Activated effector memory CD4-positive, alpha-beta T cell treated with anti-CD3 and anti-CD28 coated beads, Interleukin-2, amount 50 U/mL, for 16 hours (primary cell): ENCODE measurements at regions not wholly inside any gene's neighbourhood (a gene's known extent, or its start where the extent isn't known, plus 50 kb on each side); places are given as distances from the start of the nearest gene placed in this dataset.

Experiments used
- DNase-seq: peaks from one replicate; pipeline ENCODE4 v3.0.0-alpha.2; 2020

- DNase-seq: no peak
Observed at GRCh38 chr5:152900332-152900731, 495.3 kb upstream of the NMUR2 start.

GRCh38 chr5:152901754-152902153, 496.7 kb upstream of the NMUR2 start:
- no peak for DNase-seq

GRCh38 chr5:152905286-152905685, 500.2 kb upstream of the NMUR2 start:
- no peak for DNase-seq

- DNase-seq: no peak
Observed at GRCh38 chr5:152907488-152908245, 502.6 kb upstream of the NMUR2 start.

GRCh38 chr5:152912924-152913323, 507.8 kb upstream of the NMUR2 start:
- DNase-seq: no peak

GRCh38 chr5:152932621-152933020, 527.5 kb upstream of the NMUR2 start:
- no peak for DNase-seq

- DNase-seq: no peak
Observed at GRCh38 chr5:152933056-152933455, 528.0 kb upstream of the NMUR2 start.

GRCh38 chr5:152938630-152939029, 533.6 kb upstream of the NMUR2 start:
- no peak for DNase-seq

- DNase-seq: no peak
Observed at GRCh38 chr5:152942633-152943336, 537.7 kb upstream of the NMUR2 start.

- DNase-seq: no peak
Observed at GRCh38 chr5:152953788-152954483, 536.5 kb upstream of the GRIA1 start.

- DNase-seq: no peak
Observed at GRCh38 chr5:152956943-152957613, 533.4 kb upstream of the GRIA1 start.

GRCh38 chr5:152978141-152978835, 512.2 kb upstream of the GRIA1 start:
- DNase-seq: no peak

- no peak for DNase-seq
Observed at GRCh38 chr5:152987131-152987530, 503.3 kb upstream of the GRIA1 start.

- no peak for DNase-seq
Observed at GRCh38 chr5:152990217-152990616, 500.3 kb upstream of the GRIA1 start.

GRCh38 chr5:152990649-152991048, 499.8 kb upstream of the GRIA1 start:
- no peak for DNase-seq

GRCh38 chr5:152994033-152994680, 496.3 kb upstream of the GRIA1 start:
- no peak for DNase-seq

GRCh38 chr5:152995214-152995725, 495.2 kb upstream of the GRIA1 start:
- DNase-seq: no peak

GRCh38 chr5:153005711-153006110, 484.8 kb upstream of the GRIA1 start:
- DNase-seq: no peak

GRCh38 chr5:153006681-153007080, 483.8 kb upstream of the GRIA1 start:
- no peak for DNase-seq

- no peak for DNase-seq
Observed at GRCh38 chr5:153014194-153014593, 476.3 kb upstream of the GRIA1 start.

GRCh38 chr5:153018121-153018520, 472.3 kb upstream of the GRIA1 start:
- DNase-seq: no peak
